ENCODE measurements at regions not wholly inside any gene's neighbourhood (a gene's known extent, or its start where the extent isn't known, plus 50 kb on each side); places are given as distances from the start of the nearest gene placed in this dataset.

DNA sequence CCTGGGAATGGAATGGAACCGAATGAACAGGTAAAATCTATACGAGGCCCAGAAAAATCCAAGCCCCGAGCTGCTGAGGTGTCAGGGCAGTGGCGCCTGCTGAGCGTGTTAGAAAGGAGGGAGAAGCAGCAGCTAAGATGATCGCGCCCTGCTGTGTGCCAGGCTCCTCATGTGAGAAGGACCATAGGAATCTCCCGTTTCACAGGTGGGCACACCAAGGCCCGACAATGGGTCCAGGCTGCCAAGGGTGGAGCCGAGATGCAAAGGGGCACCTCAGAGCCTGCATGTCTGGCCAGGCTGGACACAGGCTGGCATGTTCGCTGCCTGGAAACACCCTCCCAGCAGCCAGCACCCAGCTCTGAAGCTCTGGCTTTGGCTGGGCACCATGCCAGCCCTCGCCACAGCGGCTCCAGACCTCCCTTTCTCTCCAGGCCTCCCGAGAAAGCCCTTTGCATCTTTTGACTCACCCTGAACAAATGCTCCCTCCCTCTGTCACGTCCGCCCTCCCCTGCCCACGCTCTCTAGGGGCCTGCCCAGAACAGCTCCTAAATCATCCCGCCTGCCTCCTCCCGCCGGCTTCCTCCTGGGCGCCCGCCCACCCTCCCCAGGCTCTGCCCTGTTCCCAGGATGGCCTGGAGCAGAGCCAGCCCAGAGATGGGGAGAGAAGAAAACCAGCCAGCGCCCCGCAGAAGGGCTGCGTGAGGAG lies 217.8 kb upstream of the GSE1 start (continued):
- TF ChIP-seq, protein P1, sequence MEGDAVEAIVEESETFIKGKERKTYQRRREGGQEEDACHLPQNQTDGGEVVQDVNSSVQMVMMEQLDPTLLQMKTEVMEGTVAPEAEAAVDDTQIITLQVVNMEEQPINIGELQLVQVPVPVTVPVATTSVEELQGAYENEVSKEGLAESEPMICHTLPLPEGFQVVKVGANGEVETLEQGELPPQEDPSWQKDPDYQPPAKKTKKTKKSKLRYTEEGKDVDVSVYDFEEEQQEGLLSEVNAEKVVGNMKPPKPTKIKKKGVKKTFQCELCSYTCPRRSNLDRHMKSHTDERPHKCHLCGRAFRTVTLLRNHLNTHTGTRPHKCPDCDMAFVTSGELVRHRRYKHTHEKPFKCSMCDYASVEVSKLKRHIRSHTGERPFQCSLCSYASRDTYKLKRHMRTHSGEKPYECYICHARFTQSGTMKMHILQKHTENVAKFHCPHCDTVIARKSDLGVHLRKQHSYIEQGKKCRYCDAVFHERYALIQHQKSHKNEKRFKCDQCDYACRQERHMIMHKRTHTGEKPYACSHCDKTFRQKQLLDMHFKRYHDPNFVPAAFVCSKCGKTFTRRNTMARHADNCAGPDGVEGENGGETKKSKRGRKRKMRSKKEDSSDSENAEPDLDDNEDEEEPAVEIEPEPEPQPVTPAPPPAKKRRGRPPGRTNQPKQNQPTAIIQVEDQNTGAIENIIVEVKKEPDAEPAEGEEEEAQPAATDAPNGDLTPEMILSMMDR (IDR thresholded peaks at IDR 0.05) = no peak
- TF ChIP-seq EZH2phosphoT487 (IDR thresholded peaks at IDR 0.05; ENCODE audit: borderline replicate concordance, low read depth) (no peak), FOXM1 (IDR thresholded peaks at IDR 0.05; ENCODE audit: low read depth) (0 out of 2 replicates have a peak, but pooled peaks have one; percentile 12), SIN3A (IDR thresholded peaks at IDR 0.05; ENCODE audit: borderline replicate concordance, low read depth, low read length) (peak; percentile 85), TCF12 (IDR thresholded peaks at IDR 0.05) (peak; percentile 78), SMC3 (IDR thresholded peaks at IDR 0.05; ENCODE audit: low read depth, low read length) (no peak), CHD2 (IDR thresholded peaks at IDR 0.05; ENCODE audit: low read length, partially characterized antibody) (peak; percentile 70), RXRA (IDR thresholded peaks at IDR 0.05; ENCODE audit: borderline replicate concordance, low read depth) (no peak), GABPA (IDR thresholded peaks at IDR 0.05; ENCODE audit: low read depth) (no peak), RAD21 (IDR thresholded peaks at IDR 0.05; ENCODE audit: low read length) (peak; percentile 20; the same call in 1 of the 2 replicates)
- TF ChIP-seq, protein P2, sequence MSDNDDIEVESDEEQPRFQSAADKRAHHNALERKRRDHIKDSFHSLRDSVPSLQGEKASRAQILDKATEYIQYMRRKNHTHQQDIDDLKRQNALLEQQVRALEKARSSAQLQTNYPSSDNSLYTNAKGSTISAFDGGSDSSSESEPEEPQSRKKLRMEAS (IDR thresholded peaks at IDR 0.05; ENCODE audit: low read depth) = peak; percentile 37; the same call in 1 of the 2 replicates
- TF ChIP-seq, protein P3, sequence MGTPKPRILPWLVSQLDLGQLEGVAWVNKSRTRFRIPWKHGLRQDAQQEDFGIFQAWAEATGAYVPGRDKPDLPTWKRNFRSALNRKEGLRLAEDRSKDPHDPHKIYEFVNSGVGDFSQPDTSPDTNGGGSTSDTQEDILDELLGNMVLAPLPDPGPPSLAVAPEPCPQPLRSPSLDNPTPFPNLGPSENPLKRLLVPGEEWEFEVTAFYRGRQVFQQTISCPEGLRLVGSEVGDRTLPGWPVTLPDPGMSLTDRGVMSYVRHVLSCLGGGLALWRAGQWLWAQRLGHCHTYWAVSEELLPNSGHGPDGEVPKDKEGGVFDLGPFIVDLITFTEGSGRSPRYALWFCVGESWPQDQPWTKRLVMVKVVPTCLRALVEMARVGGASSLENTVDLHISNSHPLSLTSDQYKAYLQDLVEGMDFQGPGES (IDR thresholded peaks at IDR 0.05; ENCODE audit: low read depth, low read length) = no peak
- TF ChIP-seq, protein P4, sequence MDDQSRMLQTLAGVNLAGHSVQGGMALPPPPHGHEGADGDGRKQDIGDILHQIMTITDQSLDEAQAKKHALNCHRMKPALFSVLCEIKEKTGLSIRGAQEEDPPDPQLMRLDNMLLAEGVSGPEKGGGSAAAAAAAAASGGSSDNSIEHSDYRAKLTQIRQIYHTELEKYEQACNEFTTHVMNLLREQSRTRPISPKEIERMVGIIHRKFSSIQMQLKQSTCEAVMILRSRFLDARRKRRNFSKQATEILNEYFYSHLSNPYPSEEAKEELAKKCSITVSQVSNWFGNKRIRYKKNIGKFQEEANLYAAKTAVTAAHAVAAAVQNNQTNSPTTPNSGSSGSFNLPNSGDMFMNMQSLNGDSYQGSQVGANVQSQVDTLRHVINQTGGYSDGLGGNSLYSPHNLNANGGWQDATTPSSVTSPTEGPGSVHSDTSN (IDR thresholded peaks at IDR 0.05) = peak; percentile 88
- TF ChIP-seq, protein P5, sequence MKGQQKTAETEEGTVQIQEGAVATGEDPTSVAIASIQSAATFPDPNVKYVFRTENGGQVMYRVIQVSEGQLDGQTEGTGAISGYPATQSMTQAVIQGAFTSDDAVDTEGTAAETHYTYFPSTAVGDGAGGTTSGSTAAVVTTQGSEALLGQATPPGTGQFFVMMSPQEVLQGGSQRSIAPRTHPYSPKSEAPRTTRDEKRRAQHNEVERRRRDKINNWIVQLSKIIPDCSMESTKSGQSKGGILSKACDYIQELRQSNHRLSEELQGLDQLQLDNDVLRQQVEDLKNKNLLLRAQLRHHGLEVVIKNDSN (IDR thresholded peaks at IDR 0.05; ENCODE audit: borderline replicate concordance, low read depth) = no peak
- TF ChIP-seq, protein P6, sequence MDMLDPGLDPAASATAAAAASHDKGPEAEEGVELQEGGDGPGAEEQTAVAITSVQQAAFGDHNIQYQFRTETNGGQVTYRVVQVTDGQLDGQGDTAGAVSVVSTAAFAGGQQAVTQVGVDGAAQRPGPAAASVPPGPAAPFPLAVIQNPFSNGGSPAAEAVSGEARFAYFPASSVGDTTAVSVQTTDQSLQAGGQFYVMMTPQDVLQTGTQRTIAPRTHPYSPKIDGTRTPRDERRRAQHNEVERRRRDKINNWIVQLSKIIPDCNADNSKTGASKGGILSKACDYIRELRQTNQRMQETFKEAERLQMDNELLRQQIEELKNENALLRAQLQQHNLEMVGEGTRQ (IDR thresholded peaks at IDR 0.05; ENCODE audit: borderline replicate concordance, low read depth, low read length) = no peak
- TF ChIP-seq, protein P7, sequence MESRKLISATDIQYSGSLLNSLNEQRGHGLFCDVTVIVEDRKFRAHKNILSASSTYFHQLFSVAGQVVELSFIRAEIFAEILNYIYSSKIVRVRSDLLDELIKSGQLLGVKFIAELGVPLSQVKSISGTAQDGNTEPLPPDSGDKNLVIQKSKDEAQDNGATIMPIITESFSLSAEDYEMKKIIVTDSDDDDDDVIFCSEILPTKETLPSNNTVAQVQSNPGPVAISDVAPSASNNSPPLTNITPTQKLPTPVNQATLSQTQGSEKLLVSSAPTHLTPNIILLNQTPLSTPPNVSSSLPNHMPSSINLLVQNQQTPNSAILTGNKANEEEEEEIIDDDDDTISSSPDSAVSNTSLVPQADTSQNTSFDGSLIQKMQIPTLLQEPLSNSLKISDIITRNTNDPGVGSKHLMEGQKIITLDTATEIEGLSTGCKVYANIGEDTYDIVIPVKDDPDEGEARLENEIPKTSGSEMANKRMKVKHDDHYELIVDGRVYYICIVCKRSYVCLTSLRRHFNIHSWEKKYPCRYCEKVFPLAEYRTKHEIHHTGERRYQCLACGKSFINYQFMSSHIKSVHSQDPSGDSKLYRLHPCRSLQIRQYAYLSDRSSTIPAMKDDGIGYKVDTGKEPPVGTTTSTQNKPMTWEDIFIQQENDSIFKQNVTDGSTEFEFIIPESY (IDR thresholded peaks at IDR 0.05; ENCODE audit: borderline replicate concordance, low read depth) = peak; percentile 36; the same call in 1 of the 2 replicates
